PFSK-1 (cell line): ENCODE measurements at regions not wholly inside any gene's neighbourhood (a gene's known extent, or its start where the extent isn't known, plus 50 kb on each side); places are given as distances from the start of the nearest gene placed in this dataset.

Experiments
- POLR2AphosphoS5 ChIP-seq: IDR thresholded peaks from 2 replicates; pipeline ENCODE4 v1.6.1; 2012; ENCODE audit warnings: low read depth, mild to moderate bottlenecking, control low read depth, low read length, moderate library complexity
- TAF1 ChIP-seq: IDR thresholded peaks from 2 replicates; pipeline ENCODE4 v1.6.1; 2012; ENCODE audit warnings: low read length, control low read depth, borderline replicate concordance; ENCODE audit not compliant: insufficient read depth
- TF ChIP-seq, protein P1 (sequence below), 2 experiments: IDR thresholded peaks; 2 replicates each; pipeline versions ENCODE4 v1.6.1 to v1.8.0; 2011 to 2012; ENCODE audit warnings: low read depth in 2 of 2, low read length in 2 of 2, control low read depth in 1 of 2, inconsistent platforms in 1 of 2, mild to moderate bottlenecking in 1 of 2, moderate library complexity in 1 of 2; ENCODE audit not compliant: insufficient read depth in 1 of 2

DNA sequence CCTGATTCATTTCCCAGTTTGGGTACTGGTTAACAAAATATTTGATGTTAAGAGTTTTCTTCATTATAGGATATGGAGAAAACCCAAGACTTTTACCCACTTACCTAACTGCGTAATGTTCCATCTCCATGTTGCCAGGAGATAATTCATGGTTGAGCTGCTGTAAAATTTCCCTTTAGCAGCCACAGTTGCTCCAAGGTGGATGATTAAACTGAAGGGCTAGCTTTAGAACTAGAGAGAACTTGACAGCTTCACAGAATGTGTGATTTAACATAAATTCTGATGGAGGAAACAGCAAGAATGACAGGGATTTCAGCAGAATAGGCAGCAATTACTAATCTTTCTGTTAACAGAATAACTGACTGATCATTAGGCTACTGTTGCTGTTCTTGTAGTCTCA is 236.1 kb downstream of the MEF2C start:
- TF ChIP-seq TAF1 (no peak), POLR2AphosphoS5 (no peak)
- TF ChIP-seq, protein P1, sequence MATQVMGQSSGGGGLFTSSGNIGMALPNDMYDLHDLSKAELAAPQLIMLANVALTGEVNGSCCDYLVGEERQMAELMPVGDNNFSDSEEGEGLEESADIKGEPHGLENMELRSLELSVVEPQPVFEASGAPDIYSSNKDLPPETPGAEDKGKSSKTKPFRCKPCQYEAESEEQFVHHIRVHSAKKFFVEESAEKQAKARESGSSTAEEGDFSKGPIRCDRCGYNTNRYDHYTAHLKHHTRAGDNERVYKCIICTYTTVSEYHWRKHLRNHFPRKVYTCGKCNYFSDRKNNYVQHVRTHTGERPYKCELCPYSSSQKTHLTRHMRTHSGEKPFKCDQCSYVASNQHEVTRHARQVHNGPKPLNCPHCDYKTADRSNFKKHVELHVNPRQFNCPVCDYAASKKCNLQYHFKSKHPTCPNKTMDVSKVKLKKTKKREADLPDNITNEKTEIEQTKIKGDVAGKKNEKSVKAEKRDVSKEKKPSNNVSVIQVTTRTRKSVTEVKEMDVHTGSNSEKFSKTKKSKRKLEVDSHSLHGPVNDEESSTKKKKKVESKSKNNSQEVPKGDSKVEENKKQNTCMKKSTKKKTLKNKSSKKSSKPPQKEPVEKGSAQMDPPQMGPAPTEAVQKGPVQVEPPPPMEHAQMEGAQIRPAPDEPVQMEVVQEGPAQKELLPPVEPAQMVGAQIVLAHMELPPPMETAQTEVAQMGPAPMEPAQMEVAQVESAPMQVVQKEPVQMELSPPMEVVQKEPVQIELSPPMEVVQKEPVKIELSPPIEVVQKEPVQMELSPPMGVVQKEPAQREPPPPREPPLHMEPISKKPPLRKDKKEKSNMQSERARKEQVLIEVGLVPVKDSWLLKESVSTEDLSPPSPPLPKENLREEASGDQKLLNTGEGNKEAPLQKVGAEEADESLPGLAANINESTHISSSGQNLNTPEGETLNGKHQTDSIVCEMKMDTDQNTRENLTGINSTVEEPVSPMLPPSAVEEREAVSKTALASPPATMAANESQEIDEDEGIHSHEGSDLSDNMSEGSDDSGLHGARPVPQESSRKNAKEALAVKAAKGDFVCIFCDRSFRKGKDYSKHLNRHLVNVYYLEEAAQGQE (IDR thresholded peaks at IDR 0.05; ENCODE audit: insufficient read depth in 1 of 2, low read depth in 2 of 2, low read length in 2 of 2), result no peak
